HG02588 (cell line): ENCODE measurements at regions not wholly inside any gene's neighbourhood (a gene's known extent, or its start where the extent isn't known, plus 50 kb on each side); places are given as distances from the start of the nearest gene placed in this dataset.

ENCODE experiments used
- ATAC-seq: cut with Tn5 transposase; IDR thresholded peaks from one replicate; pipeline ENCODE4 v1.9.1; 2021; ENCODE audit warnings: mild to moderate bottlenecking, moderate library complexity; ENCODE audit not compliant: unreplicated experiment

DNA sequence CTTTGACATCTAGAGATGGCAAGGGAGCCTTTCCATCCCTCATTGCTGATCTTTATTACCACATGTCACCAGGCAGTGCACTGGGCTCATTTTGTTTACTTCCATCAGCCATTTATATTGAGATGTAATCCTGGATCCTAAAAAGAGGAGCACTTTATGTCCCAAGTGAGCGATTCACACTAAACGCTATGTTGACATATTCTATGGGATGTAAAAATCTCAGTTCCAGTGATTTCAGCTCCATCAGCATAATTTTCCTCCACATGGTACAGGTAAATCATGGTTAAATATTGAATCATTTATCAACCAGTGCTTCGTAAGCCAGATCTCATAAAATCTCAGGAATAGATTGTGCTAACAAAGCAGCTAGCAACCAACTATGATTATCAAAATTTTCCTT, 634.8 kb upstream of the PLXNA2 start:
- ATAC-seq = no peak

DNA sequence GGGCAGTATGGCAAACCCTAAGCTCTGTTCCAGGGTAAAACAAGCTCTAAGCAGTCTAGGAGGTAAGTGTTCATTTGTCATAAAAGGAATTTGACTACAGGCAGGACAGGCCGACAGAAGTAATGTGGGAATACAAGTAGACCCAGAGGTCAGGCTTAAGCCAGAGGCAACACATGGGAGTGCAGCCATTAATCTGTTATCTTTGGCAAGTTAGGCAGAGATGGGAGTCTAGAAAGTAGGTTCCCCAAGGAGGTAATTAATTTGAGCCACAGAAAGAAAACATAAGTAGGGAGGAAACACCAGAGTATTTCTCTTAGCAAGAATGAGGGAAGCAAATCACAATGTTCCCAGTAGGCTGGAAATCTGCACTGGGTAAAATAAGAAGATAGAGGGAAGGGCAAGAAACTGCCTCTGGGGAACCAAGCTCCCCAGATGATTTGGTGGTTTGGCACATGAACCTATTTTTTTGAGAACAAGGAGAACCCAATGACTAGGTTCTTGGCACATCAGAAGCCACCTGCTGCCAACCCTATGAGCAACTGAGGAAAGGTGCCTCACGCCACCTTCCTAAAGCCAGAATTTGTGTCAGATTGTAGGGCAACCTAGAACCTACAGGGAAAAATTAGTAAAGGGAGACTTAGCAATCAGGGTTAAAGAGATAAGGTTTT, 636.4 kb upstream of the PLXNA2 start:
- ATAC-seq = no peak

- ATAC-seq = no peak
Measured at GRCh38 chr1:208885060-208885459, 640.9 kb upstream of the PLXNA2 start.

DNA sequence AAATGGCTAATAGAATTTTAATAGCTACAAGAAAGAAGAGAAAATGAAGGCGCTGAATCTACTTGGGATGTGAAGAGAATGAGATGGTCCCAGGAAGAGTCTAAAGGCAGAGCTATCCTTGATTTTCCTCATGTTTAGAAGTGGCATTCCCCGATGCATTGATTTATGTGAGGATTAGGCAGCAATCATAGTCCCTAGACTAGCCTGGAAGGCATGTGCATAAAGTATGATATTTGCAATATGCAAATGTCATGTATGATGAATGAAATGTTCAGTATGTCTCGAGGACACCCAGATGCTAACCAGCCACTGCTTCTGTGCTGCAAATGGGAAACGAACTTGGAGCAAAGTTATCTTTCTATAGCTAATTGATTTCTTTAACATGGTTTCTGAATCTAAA, 641.5 kb upstream of the PLXNA2 start:
- ATAC-seq = no peak

DNA sequence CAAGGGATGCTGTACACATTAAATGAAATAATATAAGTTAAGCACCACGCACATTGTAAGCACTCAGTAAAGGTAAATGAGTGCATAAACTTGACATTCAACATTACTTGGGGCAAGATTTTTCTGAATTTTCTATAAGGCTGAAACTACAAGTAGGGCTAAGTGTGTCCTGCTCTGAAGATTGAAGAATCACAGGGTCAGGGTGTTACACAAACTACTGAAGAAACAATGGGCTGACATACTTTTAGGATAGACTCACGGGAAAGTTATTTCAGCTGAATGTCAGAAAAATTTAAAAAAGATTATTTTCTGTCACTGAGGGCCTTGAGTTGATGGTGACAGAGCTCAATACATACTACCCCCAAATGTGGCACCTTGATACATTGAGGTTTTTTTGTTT, 644.2 kb upstream of the PLXNA2 start:
- no peak for ATAC-seq

GRCh38 chr1:208892147-208892546, 648.0 kb upstream of the PLXNA2 start:
- ATAC-seq = no peak

DNA sequence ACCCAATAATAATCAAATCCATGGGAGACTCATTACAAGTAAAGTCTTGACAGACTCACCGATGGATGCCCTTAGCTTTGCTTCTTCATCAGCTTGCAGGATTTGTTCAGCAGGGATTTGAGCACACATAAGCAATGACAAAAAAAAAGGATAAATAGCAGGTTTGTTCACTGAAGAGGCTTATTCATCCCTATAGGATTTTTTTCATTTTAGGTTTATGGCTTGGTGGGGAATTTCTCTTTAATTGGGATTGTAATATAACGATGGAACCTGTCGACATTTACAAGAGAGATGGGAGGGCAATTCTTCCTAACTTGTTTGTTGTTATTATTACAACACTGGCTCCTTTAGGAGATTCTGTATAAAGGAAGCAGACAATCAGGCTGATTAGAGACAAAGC, 649.1 kb upstream of the PLXNA2 start:
- no peak for ATAC-seq

DNA sequence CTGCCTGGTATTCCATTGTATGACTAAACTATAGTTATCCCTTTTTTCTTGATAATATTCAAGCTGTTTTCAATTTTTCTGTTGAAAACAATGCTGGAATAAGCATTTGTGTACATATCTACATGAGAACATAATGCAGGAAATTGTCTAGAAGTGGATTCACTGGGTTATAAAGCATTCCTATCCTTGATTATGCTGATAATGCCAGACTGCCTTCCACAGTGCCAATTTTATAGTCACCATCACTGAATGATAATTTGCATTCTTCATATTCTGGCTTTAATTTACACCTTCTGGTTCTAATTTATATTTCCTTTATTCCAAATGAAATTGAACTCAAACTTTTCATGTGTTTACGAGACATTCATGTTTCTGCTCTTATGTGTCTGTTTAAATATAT, 651.0 kb upstream of the PLXNA2 start:
- no peak for ATAC-seq

DNA sequence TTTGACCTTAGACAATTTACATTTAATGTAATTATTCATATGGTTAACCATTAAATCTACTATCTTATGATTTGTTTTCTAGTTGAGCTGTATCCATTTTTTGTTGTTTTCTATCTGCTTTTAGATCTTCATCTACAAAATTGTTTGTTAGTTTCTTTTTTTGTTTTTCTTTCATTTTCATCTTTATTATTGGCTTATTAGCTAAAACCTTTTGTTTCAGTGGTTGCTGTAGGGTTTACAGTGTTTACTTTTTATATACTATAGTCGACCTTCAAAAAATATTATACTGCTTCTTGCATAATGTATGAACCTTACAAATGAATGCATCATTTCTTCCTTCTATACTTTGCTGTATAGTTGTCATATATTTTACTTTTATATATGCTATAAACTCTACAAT, 651.6 kb upstream of the PLXNA2 start:
- ATAC-seq = no peak

DNA sequence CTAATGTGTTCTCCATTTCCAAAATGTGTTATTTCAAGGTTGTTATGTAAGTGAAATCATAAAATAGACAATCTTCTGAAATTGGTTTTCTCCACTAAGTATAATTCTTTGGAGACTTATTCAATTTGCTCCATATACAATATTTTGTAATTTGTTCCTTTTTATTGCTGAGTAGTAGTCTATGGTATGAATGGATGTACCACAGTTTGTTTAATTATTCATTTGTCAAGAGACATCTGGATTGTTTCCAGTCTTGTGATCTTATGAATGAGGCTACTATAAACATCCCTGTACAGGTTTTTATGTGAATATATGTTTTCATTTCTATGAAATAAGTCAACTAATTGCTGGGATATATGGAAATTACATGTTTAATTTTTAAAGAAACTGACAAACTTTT, 652.6 kb upstream of the PLXNA2 start:
- no peak for ATAC-seq

DNA sequence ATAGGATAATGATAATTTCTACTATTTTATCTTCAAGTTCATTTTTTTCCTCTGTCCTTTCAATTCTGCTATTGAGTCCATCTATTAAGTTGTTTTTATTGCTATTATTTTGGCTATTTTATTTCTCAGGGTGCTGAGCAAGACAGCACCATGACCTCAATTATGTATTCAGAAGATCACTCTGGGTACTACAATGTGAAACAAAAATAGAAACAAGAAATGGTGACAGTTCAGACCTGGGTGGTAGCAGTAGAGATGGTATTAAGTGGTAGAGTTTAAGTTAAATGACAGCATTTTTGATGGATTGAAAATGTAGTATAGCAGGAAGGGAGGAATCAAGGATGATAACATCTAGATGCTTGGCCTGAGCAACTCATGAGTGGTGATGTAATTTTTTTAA, 655.3 kb upstream of the PLXNA2 start:
- no peak for ATAC-seq

- no peak for ATAC-seq
Measured at GRCh38 chr1:208903251-208903905, 659.2 kb upstream of the PLXNA2 start.

GRCh38 chr1:208907790-208908189, 663.6 kb upstream of the PLXNA2 start:
- no peak for ATAC-seq

GRCh38 chr1:208909011-208909984, 665.1 kb upstream of the PLXNA2 start:
- no peak for ATAC-seq

DNA sequence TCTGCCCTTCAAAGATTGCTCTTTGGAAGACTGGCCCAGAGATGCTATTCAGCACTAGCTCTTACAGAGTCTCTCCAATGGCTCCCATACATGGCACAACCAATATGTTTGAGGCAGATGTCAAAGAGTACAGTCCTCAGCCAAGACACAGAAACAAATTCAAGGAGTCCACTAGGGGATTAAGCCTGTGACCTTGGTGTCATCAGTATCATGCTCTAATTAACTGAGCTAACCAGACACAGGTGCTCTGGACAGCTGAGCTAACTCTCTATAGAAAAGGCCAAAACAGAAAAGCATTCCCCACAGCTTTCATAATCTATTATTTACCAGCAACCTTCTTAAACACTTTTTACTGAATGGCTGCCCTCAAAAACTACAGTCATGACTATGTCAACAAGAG, 666.0 kb upstream of the PLXNA2 start:
- no peak for ATAC-seq

- no peak for ATAC-seq
Measured at GRCh38 chr1:208917281-208917680, 666.2 kb upstream of the CAMK1G start.

GRCh38 chr1:208917723-208918122, 665.8 kb upstream of the CAMK1G start:
- ATAC-seq = no peak

DNA sequence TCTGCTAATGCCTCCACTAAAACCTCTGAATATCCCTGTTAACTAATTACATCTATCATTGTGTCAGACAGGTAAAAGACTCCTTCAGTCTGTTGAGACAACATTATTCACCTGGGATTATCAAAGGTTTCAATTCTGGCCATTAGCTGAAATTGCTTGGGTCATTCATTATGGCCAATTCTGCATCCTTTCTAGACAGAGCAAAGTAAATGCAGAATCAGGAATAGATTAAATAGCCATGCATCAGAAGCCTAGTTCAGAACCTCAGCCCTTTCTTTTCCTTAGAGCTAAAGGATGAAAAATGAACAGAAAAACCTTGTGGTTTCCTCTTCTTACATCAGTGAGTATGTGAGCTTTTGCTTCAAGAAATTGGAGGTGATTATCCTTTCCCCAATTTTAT, 665.4 kb upstream of the CAMK1G start:
- no peak for ATAC-seq

- ATAC-seq = no peak
Measured at GRCh38 chr1:208919371-208919770, 664.1 kb upstream of the CAMK1G start.

GRCh38 chr1:208921259-208921658, 662.3 kb upstream of the CAMK1G start:
- no peak for ATAC-seq

DNA sequence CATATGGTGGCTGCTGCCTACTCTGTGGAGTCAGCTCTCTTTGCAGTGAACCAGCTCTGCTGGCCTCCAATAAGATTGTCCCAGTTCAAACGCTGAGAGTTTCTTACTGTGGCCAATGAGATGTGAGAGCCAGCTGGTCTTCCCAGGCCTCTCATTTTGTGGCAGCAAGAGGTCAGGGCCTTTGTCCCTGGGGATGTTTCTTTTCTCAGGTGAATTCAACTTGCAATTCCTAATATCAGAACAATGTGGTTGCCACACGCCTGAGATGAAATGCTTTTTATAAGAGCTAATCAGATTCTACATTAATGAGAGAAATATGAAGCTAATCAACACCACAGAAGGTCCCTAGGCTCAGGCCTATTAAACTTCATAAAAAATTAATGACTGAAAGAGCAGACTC, 660.1 kb upstream of the CAMK1G start:
- ATAC-seq = no peak
